ENCODE measurements at regions not wholly inside any gene's neighbourhood (a gene's known extent, or its start where the extent isn't known, plus 50 kb on each side); places are given as distances from the start of the nearest gene placed in this dataset.

GRCh38 chr9:108512426-108513173 lies 343.2 kb downstream of the ACTL7B start:
- H3K4me3 ChIP-seq (ENCODE audit: low read depth, low read length), result no peak overlapping the region
- no peak for TF ChIP-seq CTCF (IDR thresholded peaks at IDR 0.05; ENCODE audit: borderline replicate concordance, insufficient read depth, low read depth, low read length)

GRCh38 chr9:108511307-108511706 lies 344.5 kb downstream of the ACTL7B start:
- no peak for TF ChIP-seq CTCF (IDR thresholded peaks at IDR 0.05; ENCODE audit: borderline replicate concordance, insufficient read depth, low read depth, low read length)
- H3K4me3 ChIP-seq (ENCODE audit: low read depth, low read length), result no peak overlapping the region

GRCh38 chr9:108496846-108497245 lies 358.9 kb downstream of the ACTL7B start:
- TF ChIP-seq CTCF (IDR thresholded peaks at IDR 0.05; ENCODE audit: borderline replicate concordance, insufficient read depth, low read depth, low read length), result no peak

GRCh38 chr9:108489567-108489966 lies 366.2 kb downstream of the ACTL7B start:
- no peak overlapping the region for H3K4me3 ChIP-seq (ENCODE audit: low read depth, low read length)
- no peak for TF ChIP-seq CTCF (IDR thresholded peaks at IDR 0.05; ENCODE audit: borderline replicate concordance, insufficient read depth, low read depth, low read length)

More at GRCh38 chr9:108496846-108497245, 358.9 kb downstream of the ACTL7B start:
- H3K4me3 ChIP-seq (ENCODE audit: low read depth, low read length), result no peak overlapping the region

GRCh38 chr9:108486831-108487230 lies 369.0 kb downstream of the ACTL7B start:
- no peak overlapping the region for H3K4me3 ChIP-seq (ENCODE audit: low read depth, low read length)
- no peak for TF ChIP-seq CTCF (IDR thresholded peaks at IDR 0.05; ENCODE audit: borderline replicate concordance, insufficient read depth, low read depth, low read length)

GRCh38 chr9:108484468-108484867 lies 371.3 kb downstream of the ACTL7B start:
- TF ChIP-seq CTCF (IDR thresholded peaks at IDR 0.05; ENCODE audit: borderline replicate concordance, insufficient read depth, low read depth, low read length), result no peak
- H3K4me3 ChIP-seq (ENCODE audit: low read depth, low read length), result no peak overlapping the region

GRCh38 chr9:108483676-108484075 lies 372.1 kb downstream of the ACTL7B start:
- no peak overlapping the region for H3K4me3 ChIP-seq (ENCODE audit: low read depth, low read length)
- no peak for TF ChIP-seq CTCF (IDR thresholded peaks at IDR 0.05; ENCODE audit: borderline replicate concordance, insufficient read depth, low read depth, low read length)

Measured in GM12875 (cell line).